22Rv1 (cell line): ENCODE measurements at regions not wholly inside any gene's neighbourhood (a gene's known extent, or its start where the extent isn't known, plus 50 kb on each side); places are given as distances from the start of the nearest gene placed in this dataset.

Experiments
- H3K27ac ChIP-seq: fragments of 450-650 bp; 2 replicates; pipeline ENCODE4 v1.5.1; 2017
- ZFX ChIP-seq: fragments of 450-650 bp; IDR thresholded peaks from 2 replicates; pipeline ENCODE4 v1.6.1; 2017; ENCODE audit warnings: antibody characterized with exemption, borderline replicate concordance
- TF ChIP-seq, protein P1 (sequence below): fragments of 450-650 bp; IDR thresholded peaks from 2 replicates; pipeline ENCODE4 v1.5.1; 2017; ENCODE audit warnings: mild to moderate bottlenecking

GRCh38 chr13:90098577-90098976 lies 1248.9 kb upstream of the MIR17HG start:
- TF ChIP-seq, protein P1, sequence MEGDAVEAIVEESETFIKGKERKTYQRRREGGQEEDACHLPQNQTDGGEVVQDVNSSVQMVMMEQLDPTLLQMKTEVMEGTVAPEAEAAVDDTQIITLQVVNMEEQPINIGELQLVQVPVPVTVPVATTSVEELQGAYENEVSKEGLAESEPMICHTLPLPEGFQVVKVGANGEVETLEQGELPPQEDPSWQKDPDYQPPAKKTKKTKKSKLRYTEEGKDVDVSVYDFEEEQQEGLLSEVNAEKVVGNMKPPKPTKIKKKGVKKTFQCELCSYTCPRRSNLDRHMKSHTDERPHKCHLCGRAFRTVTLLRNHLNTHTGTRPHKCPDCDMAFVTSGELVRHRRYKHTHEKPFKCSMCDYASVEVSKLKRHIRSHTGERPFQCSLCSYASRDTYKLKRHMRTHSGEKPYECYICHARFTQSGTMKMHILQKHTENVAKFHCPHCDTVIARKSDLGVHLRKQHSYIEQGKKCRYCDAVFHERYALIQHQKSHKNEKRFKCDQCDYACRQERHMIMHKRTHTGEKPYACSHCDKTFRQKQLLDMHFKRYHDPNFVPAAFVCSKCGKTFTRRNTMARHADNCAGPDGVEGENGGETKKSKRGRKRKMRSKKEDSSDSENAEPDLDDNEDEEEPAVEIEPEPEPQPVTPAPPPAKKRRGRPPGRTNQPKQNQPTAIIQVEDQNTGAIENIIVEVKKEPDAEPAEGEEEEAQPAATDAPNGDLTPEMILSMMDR: no peak
- TF ChIP-seq ZFX: no peak
- no peak overlapping the region for H3K27ac ChIP-seq

GRCh38 chr13:90099847-90100246 lies 1247.6 kb upstream of the MIR17HG start:
- no peak for TF ChIP-seq ZFX
- TF ChIP-seq, protein P1: no peak
- no peak overlapping the region for H3K27ac ChIP-seq

DNA sequence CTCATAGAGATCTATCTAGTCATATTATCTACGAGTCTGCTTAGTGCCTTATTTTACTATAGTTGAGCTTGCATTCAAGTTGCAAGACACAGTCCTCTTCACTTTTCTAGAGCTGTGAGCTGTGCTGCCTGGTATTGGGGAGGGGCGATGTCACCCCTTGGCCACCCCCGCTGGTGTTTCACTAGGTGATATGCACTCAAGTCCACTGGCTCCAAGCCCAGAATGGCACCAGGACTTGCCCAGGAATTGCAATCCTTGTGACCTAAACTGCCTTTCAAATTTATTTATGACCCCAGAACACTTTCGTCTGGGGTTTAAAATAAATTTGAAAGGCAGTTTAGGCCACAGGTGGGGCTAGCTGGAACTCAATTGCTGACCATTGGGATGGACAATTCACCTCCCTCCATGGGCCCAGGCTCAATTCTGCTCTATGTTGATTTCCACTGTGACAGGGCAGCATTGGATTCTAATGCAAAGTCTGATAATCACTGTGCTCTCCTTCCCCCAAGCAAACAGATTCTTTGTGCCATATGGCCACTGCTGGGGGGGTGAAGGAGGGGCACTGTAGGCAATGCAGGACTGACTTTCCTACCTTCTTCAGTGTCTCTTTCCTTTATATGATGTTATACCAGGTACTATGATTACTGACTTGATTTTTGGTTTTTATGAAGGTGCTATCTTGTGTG lies 1244.2 kb upstream of the MIR17HG start:
- TF ChIP-seq, protein P1: no peak
- no peak for TF ChIP-seq ZFX
- H3K27ac ChIP-seq: no peak overlapping the region

DNA sequence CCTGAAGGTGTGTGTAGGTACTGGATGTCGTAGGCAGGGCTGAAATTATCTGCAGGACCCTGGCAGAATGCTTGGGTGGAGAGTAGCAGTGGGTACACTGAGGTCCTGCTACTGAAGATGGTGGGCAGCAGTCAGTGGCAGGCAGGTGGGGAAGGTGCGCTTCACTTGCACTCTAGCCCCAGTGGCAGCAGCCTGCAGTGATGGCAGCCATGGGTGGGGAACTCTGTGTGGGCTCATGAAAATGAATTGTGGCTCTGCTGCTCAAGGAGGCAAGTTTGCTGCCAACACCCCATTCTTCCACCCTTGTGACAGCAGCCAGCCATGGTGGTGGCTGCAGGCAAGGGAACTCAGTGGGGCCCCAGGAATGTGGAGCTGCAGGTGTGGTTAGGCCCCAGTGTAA lies 1242.7 kb upstream of the MIR17HG start:
- H3K27ac ChIP-seq: no peak overlapping the region
- no peak for TF ChIP-seq ZFX
- TF ChIP-seq, protein P1: no peak

DNA sequence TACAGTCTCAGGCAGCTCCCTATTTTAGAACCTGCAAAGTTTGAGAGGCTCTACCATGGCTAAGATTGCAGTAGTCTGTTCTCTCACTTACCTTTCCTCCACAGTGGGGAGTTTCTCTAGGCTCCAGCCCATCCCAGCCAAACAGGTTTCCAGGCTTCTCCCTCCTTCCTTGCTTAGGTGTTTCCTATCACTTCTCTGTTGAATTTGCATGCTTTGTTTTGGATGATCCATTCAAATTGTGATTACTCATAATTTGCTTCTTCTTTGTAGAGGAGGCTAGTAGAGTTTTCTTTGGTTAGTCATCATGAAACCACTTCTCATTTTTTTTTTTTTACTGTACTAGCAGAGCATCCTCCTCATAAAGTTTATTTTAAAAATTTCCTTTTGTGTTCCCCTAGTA lies 1242.2 kb upstream of the MIR17HG start:
- no peak for TF ChIP-seq ZFX
- TF ChIP-seq, protein P1: no peak
- no peak overlapping the region for H3K27ac ChIP-seq

GRCh38 chr13:90105849-90106496 lies 1241.5 kb upstream of the MIR17HG start:
- TF ChIP-seq, protein P1: no peak
- no peak for TF ChIP-seq ZFX
- H3K27ac ChIP-seq: no peak overlapping the region

GRCh38 chr13:90107661-90108060 lies 1239.8 kb upstream of the MIR17HG start:
- H3K27ac ChIP-seq: no peak overlapping the region
- no peak for TF ChIP-seq ZFX
- TF ChIP-seq, protein P1: no peak
